HG03469 (cell line): ENCODE measurements at regions not wholly inside any gene's neighbourhood (a gene's known extent, or its start where the extent isn't known, plus 50 kb on each side); places are given as distances from the start of the nearest gene placed in this dataset.
"Not testable (repeated sequence)": the region's sequence is repeated elsewhere in the genome, so short reads cannot be mapped to it uniquely, and the experiment has no call there.

ENCODE experiments used
- ATAC-seq: cut with Tn5 transposase; IDR thresholded peaks from one replicate; pipeline ENCODE4 v1.9.1; 2021; ENCODE audit warnings: mild to moderate bottlenecking, moderate library complexity, moderate number of reproducible peaks; ENCODE audit not compliant: unreplicated experiment

DNA sequence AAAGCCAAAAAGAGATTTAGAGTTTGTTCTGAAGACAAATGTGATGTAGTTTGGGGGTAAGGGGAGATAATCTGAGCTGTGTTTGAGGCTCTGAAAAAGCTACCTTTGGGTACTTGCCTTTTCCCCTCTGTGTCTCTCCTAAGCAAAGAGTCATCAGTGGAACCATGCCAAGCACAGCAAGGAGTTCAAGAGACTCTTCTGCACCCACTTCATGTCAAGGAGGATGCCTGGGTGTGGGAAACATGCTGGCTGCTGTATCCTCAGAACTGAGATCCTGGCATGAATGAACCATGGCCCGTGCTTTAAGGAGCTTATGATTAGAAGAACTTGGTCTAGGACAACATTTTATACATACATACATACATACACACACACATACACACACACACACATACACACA is 142.9 kb downstream of the NOC3L start:
- no peak for ATAC-seq

DNA sequence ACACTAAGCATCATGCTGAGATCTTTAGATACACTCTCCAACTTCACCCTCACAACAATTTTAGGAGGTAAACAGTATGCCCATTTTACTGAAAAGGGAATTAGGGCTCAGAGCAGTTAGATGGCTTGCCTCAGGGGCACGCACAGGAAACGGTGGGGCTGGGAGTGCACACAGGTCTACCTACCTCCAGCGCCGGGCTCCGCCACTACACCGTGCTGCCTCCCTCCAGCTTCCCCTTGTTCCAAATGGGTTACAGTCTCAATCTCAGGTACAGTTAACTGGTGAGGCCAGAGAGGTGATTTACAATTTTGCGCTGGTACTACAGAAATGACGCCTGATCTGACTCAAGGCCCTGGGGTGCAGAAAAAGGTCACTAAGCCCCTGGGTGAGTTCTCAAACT is 142.0 kb downstream of the NOC3L start:
- ATAC-seq = no peak

GRCh38 chr10:94223702-94224370 is 138.9 kb downstream of the NOC3L start:
- no peak for ATAC-seq

- ATAC-seq = no peak
These were observed 138.1 kb downstream of the NOC3L start for GRCh38 chr10:94224656-94225055.

DNA sequence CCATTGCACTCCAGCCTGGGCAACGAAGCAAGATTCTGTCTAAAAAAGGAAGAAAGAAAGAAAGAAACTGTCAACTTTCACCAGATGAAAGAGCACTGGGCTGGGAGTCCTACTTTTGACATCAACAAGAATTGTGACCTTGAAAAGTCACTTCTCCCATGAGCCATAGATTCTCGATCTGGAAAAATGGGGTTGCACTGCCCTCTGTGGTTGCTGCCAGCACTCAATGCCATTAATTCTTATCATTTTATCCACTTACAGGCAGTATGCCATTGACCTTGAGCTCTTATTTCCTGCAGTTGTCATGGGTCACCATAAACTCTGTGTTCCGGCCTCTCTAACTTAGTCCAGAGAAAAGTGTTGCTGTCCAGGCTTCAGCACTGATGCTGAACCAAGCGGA is 137.2 kb downstream of the NOC3L start:
- no peak for ATAC-seq

DNA sequence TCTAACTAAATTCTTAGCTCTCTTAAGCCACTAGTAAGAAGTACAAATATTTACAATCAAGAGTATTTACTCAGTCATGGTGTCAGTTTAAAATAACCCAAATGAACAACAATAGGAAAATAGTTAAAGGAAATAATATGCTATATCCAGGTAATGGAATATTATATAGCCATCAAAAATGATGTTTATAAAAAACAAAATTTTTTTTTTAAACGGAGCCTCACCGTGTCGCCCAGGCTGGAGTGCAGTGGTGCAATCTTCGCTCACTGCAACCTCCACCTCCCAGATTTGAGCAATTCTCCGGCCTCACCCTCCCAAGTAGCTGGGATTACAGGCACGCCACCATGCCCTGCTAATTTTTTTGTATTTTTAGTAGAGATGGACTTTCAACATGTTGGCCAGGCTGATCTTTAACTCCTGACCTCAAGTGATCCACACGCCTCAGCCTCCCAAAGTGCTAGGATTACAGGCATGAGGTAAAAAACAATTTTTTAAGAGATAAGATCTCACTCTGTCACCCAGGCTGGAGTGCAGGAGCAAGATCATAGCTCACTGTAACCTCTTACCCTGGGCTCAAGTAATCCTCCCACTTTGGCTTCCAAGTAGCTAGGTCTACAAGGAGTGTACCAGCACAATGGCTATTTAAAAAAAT is 132.5 kb downstream of the NOC3L start:
- ATAC-seq = no peak

GRCh38 chr10:94232711-94233383 is 129.9 kb downstream of the NOC3L start:
- ATAC-seq = no peak

GRCh38 chr10:94235461-94235860 is 127.3 kb downstream of the NOC3L start:
- no peak for ATAC-seq

GRCh38 chr10:94238006-94238617 is 124.6 kb downstream of the NOC3L start:
- no peak for ATAC-seq

DNA sequence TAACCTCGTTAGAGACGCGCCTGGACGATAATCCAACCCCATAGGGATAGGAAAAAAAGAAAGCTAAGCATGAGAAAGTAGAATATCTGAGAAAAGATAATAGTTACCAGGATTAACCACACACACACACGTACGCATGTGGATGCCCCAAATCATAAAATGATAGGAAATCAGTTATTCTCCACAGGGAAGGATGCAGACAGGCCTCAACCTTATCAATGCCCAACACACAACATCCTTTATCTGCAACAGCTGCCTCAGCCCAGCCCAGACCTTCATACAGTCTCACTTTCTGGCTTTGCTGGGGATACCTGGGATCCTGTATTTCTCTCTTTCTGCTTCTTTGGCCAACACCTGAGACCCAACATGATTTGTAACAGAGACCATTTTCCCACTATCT is 123.0 kb downstream of the NOC3L start:
- ATAC-seq = no peak

DNA sequence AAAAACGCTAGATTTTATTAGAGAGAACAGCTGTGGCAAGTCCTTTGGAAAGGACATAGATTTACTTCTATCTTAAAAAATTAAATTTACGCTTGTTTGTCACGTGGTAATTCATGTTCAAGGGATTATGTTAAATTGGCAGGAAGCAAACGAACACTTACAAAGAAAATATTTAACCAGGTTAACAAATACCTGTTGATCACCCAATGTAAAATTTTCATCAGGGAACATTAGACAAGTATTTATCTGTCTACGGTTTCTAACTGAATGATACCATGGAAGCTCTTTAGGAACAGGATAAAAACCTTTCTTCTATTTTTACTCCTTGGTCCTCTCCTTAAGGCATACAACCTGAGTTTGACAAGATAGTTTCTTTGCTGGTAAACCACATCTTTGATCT is 122.2 kb downstream of the NOC3L start:
- ATAC-seq = no peak

DNA sequence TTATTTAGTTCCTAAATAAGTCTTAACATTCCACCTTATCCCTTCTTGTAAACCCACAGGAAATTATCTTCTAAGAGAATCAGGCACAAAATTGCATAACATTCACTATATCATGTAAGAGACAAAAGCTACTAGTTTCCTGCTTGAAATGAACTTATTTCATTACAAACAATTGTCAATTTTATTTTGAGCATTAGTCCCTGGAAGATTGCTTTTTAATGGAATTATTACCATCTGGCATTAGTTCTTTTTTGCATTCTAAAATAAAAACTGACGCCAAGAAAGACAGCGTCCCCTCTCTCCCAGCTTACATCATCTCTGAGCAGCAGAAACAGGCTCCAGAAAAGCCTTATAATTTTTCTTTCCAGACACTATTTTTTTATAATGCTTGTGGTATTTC is 121.8 kb downstream of the NOC3L start:
- no peak for ATAC-seq

DNA sequence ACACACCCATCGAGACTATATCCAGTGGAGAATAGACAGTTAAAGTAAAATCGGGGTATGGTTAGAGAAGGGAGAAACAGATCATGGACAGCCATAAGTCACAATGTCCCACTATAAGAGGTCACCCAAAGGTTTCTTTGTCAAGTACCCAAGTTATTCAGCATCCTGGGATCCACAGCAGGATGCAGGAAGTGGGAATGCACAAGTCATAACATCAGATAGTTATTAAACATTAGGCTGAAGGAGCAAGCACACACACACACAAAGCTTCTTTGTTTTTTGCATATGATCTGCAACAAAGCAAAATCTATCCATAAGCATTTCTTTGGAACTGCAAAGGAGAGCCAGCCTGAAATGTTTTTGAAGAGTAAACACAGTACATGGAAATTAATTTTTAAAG is 111.6 kb downstream of the NOC3L start:
- no peak for ATAC-seq

DNA sequence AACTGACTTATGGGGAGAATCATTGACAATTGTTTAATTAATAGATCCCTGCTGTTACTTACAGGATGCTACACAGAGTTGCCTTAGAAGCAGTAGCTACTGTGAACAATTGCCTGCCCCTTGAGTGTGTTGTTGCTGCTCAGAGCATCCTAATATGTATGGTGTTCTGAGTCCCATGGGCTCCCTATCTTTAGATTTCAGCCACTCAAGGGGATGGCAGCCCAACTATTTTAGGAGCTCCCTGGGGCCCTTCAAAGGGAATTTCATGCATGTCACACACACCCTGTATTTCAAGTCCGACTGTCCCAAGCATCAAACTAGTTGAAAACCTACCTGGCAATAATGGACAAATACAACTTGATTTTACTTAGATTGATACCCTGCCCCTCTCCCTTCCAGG is 111.2 kb downstream of the NOC3L start:
- ATAC-seq = no peak

DNA sequence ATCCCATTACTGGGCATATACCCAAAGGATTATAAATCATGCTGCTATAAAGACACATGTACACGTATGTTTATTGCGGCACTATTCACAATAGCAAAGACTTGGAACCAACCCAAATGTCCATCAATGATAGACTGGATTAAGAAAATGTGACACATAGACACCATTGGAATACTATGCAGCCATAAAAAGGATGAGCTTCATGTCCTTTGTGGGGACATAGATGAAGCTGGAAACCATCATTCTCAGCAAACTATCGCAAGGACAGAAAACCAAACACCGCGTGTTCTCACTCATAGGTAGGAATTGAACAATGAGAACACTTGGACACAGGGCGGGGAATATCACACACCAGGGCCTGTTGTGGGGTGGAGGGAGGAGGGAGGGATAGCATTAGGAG is 105.3 kb downstream of the NOC3L start:
- not testable (repeated sequence) for ATAC-seq

GRCh38 chr10:94260455-94260854 is 102.3 kb downstream of the NOC3L start:
- ATAC-seq = no peak

GRCh38 chr10:94264085-94264484 is 98.7 kb downstream of the NOC3L start:
- no peak for ATAC-seq

DNA sequence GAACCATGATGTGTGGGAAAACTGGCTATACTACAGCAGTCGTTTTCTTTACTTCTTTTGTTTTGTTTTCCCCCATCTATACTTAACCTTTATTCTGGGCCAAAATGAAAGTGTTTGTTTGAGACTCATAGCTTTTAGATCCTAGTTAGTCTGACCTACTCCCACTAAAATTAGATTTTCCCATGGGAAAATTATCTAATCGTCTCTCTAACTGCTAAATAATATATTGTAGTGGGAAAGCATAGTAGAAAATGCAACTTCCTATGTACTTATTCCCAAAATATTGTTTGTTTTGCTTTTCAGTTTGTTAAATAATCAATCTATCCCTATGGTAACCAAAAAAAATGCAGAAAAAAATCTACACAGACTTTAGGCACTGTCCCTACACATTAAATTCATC is 96.6 kb downstream of the NOC3L start:
- no peak for ATAC-seq

DNA sequence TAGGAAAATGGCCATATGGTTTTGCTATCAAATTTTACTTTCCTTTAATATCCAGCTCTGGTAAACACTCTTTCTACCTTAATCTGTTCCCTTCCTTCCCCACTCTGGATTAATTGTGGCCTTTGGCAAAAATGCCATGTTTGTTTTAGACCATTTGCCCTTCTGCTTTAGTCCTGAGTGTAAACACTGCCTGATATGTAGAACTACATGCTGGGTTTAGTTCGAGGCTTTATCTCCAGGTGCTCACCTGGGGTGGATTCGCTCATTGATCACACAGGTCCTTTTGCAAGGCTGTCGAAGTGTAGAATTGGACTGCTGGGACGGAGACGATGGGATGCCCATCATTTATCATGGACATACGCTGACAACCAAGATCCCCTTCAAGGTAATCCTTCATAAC is 94.1 kb downstream of the NOC3L start:
- ATAC-seq = no peak

DNA sequence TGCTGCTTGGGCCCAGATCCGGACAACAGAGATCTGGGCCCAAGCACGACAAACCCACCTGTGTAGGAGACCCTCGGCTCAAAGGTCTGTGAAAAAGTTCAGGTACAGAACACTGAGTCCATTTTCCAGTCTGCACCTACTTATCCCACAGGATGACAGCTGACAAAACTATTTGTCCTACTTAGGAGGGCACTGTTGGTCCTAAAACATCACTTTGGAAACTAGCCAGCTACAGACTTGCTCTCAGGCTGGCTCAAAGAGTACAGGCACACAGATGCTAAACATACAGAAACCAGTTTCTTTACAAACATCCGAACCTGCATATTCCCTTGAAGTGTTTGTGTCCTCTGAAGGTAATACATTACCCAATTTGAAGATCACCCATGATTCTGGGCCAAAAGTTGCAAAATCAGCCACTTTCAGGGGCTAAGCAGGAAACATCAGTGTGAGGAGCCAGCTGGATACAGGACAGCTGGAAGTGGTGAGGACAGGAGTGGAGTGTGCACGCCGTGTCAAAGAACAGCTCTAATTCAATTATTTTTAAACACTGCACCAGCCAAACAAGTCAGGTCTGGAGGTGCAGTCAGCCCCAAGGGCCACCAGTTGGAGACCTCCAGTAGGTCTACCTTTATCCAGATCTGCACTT is 88.5 kb downstream of the NOC3L start:
- ATAC-seq = no peak

DNA sequence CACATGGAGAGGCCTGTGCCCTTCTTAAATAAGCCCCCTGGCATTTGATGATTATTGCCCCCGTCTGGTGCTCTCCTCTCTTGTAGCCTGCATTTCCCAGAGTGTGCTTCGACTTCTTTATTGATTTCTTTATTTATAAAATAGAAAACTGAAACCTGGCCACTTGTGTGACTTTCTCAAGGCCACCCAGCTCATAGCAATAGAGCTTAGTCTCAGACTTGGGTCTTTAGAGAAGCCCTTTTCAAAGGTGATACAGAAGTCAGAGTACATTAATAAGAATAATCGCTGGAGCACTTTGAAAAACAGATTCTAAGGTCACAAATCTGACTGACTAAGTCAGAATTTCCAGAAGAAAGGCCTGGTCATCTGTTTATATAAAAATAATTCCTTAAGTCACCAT is 86.6 kb downstream of the NOC3L start:
- no peak for ATAC-seq
